DMS114 treated with DMSO at 0.1 percent for 48 hours (cell line): ENCODE measurements at regions not wholly inside any gene's neighbourhood (a gene's known extent, or its start where the extent isn't known, plus 50 kb on each side); places are given as distances from the start of the nearest gene placed in this dataset.
A peak's percentile ranks its signal among the peaks of the same experiment; 100 is the strongest.
"Not testable (repeated sequence)": the region's sequence is repeated elsewhere in the genome, so short reads cannot be mapped to it uniquely, and the experiment has no call there.

Source experiments
- DNase-seq: peaks from one replicate; lab custom pipeline; 2025; ENCODE audit not compliant: unreplicated experiment; lab: John Stamatoyannopoulos, UW

DNA sequence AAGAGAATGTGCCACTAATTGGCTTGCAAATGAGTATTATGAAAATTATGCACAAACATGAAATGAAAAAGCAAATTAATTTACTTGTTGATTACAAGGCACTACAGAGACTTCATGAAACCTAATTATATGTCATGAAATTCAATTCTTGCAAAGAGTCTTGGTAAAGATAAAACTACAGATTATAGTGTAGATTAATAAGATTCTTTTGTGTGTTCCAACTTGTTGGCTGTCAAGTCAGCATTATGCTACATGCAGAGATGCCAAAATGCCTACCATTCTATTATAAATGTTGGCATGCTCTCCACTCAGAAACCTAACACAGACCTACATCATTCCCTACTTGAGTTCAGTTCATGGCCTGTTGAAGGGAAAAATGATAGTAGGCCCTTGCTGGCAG lies 97.2 kb upstream of the KITLG start:
- DNase-seq: no peak

DNA sequence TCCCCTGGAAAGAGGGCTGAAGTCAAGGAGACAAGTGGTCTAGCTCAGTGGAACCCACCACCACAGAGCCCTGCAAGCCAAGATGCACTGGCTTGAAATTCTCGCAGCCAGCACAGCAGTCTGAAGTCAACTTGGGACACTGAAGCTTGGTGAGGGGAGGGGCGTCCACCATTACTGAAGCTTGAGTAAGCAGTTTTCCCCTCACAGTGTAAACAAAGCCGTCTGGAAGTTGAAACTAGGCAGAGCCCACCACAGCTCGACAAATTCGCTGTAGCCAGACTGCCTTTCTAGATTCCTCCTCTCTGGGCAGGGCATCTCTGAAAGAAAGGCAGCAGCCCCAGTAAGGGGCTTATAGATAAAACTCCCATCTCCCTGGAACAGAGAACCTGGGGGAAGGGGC lies 87.3 kb upstream of the KITLG start:
- DNase-seq: not testable (repeated sequence)

DNA sequence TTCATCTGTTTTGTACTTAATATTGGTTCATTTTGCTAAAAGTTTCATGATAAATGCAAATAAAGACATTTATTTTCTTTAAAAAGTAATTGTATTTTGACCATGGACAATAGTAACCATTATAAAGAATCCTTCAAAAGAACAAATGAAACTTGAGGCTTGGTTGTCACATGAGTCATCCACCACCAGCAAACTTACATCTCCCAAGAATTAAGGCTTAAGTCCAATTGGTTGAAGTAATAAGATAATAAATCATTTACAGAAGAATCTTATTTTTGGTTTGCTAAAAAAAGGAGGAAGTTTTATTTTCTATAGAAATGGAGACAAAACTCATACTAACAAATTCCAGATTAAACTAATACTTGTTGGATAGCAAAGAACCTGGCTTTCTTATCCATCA lies 84.8 kb upstream of the KITLG start:
- no peak for DNase-seq

DNA sequence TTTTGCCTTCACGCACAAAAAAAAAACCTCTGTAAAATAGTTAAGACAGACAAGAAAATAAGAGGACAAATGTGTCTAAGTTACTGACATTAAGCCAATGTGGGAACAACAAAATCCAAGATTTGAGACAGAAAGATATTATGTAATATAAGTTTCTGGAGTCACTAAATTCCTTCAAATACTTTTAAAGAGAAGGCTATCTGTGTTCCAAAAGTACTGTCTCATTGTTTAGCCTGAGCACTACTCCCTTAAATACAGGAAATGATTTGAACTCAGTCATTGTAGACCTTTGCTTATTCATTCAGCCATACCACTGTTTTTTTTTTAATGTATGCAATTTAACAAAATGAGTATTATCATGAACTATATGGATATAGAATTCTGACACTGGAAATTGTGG lies 82.7 kb upstream of the KITLG start:
- DNase-seq: no peak

DNA sequence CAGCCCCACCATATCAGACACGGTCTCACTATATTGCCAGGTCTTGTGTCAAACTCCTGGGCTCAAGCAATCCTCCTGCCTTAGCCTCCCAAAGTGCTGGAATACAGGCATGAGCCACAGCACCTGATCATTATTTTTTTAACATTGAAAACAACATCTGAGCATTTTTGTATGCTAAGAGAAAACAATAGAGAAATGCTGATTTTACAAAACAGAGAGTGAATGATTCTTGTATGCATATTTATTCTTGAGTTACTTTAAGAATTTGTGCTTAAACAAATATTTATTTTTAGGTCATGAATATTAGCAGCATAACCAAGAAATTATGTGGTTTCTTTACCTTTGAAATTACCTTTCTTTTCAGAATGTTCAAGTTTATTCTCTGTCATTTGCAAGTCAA lies 81.8 kb upstream of the KITLG start:
- DNase-seq: no peak

DNA sequence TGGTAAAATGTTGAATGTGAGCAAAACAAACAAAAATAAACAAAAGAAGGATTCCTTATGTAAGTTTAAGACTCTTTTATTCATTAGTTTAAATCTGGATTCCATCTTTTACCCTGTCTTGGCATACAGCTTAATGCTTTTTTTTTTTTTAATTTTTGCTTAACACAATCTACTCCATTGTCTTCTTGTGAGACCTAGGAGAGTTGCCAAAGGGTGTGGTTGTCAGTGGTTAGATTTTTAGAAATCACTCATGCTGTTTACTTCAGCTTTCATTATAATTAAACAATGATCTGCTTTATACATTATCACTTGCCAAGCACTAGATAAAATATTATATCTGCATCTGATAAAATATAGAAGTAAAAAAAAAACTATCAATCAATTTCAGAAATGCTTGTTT lies 77.7 kb upstream of the KITLG start:
- DNase-seq: no peak

DNA sequence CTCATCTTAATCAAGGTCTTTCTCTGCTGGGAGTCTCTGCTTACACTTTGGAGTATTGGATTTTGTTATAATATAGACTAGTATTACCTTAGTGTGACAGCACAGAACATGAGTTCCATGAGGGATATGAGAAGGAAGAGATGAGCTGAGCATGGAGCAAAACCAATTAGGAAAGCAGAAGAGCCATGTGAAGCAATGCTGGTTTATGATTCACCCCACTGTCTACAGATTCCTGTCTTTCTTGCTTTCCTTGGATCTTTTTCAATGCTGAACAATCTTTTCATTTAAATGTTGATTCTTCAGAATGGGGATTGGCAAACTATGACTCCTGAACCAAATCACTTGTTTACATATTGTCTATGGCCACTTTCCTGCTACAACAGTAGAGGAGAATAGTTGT lies 70.4 kb upstream of the KITLG start:
- no peak for DNase-seq

DNA sequence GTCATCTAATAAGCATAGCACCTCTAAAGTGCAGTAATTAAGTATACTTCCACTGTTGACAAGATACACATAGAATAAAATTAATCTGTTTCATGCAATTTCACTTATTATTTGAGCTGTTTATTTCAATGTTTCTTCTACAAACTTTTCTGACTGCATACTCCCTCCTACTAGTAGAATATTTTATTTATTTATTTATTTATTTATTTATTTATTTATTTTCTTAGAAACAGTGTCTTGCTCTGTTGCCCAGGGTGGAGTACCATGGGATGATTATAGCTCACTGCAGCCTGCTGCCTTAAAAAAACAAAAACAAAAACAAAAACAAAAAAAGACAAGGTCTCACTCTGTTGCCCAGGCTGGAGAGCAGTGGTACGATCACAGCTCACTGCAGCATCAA lies 68.4 kb upstream of the KITLG start:
- DNase-seq: no peak

DNA sequence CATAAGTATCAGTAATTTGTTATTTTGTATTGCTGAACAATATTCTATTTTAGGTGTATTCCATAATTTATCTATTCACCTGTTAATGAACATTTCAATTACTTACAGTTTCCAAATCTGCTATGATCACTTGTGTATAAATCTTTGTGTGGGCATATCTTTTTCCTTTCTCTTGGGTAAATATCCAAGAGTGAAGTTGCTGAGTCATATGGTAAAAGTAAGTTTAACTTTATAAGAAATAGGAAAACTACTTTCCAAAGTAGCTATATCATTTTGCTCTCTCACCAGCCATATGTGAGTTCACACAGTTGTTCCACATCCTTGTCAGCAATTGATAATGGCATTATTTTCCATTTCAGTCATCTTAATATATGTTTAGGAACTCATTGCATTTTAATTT lies 66.6 kb upstream of the KITLG start:
- DNase-seq: no peak

DNA sequence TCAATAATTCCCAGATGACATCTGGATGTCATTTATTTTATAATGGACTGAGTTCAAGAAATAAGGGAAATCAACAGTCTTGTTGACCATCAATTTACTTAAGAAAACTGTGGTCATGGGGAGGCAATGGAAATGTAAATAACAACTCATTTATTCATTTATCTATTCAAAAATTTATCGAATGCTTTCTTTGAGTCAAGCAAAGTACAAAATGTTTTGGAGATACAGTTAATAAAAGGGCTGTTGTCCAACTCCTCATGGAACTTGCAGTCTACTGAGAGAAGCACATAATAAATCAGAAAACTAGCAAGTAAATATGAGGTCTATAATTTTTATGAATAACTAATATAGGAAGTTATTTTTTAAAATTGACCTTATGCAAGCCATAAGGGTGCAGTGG lies 65.5 kb upstream of the KITLG start:
- no peak for DNase-seq

DNA sequence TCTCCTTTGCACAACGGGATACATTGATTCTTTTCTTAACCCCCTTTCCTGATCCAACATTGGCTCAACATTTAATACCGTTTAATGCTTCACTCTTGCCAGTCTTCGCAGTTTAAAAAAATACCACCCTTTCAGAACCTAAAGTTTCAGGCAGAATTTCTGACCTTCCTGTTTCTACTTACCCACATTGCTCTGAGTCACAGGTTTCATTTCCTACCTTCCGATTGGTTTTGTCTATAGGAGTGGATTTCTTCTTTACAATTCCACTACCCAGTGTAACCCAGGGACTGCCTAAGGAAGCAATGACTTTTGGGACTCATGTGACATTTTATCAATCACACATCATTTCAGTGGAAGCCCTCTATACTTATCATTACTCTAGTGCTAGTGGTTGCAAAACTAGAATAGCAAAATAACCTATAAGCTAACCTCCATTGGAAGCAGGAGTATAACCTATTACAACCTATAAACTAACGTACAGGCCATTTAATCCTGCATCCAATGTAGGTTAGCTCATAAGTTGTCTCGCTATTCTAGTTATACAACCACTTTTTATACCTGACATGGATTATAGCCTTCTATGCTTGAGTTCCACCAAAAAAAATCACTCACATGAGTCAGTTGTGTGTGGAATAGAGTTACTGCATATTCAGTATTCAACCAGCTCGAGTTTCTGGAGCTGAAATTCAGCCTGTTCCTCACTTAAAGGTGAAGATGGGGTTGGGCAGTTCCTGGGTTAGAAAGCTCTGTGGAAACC lies 64.9 kb upstream of the KITLG start:
- DNase-seq: no peak

DNA sequence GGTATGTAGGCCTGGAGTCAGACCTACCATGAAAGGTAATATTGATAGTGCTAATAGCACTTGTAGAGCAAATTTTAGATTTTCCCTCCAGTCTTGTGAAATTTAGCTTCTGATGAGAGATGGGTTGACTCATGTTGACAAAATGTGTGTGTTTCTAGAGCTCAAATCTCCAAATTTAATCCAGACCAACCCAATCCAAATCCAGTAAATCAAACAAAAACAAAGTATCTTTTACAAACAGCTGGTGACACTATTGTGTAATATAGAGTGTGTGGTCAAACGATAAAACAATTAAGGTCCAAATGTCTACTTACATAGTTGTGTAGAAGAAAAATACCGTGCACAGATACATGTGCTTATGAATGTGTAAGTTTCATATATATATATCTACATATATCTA lies 63.4 kb upstream of the KITLG start:
- DNase-seq: no peak

DNA sequence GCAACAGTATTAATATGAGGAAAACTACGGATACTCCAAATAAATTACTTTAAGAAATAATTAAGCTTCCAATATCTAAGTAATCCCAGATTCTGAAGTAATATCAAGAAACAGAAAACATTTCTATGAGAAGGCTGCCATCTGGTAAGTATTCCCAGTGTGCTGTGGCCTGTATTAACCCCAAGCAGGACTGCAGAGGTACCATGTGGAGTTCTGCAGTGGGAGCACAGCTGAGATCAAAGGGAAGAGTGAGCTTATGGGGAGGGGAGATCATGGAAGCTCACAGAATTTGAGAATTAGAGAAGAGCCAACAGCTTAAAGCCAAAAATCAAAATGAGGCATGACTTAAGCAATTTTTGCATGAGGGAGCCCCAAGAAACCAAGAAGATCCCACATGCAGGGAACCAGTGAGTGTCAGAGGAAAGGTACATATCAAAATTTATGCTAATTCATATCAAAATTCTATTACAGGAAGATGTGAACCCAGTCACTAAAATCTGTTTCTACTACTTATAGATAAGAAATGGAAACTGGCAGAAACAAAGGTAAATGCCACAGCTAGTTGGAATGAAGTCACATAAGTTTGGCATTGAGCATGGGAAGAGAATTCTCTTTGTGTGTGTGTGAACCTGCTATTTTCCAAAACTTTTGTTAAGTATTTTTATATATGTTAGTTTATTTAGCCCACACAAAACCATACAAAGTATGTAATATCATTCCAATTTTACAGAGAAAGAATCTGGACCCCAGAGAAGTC lies 62.6 kb upstream of the KITLG start:
- no peak for DNase-seq

DNA sequence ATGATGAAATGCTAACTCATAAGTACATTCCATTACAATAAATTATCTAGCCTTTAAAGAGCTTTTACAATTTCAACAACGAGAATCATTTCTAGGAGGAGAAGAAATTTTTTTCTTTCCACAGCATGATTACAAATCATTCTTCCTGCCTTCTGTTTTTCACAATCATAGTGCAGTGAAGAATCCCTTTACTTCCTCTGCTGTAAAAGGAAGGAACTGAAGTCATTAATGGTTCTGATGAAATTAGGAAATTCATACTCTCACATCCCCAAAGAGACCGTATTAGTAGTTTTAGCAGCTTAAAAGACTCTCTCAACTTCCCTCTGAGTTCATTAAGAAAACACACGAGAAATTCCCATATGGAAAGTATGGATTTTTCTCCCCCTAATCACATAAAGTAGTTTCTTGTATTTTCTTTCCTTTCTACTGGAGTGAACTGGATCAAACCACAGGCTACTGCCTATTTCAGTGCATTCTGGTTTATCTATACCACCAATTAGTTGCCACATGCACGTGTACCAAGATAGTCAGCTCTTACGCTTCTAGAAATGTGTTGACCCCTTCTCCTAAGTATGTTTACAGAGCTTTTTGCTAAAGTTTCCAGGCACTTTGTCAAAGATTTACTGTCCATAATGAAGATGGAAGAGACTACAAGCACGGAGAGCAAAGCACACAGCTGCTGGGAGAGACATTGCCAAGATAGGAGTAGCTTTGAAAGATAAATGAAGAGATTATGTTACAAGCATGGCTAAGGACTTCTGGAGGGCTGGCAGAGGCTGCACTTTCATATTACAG lies 58.9 kb upstream of the KITLG start:
- no peak for DNase-seq

DNA sequence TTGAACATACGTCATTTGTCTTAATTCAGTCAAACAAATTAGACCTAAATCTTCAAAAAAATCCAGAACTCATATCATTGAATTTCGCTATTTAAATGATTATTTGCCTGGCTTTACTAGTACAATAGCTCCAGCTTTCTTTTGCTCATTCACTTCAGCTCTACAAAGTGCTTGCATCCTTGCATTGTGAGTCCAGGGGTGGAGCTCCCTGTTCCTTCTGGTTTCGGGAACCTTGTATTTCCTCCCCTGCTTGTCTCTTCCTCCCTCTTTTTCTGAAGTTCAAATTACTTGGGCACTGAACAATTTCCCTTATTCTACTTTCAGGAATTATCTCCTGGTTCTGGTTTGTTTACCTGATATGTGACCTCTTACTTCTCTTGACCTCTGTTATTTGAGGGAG lies 58.1 kb upstream of the KITLG start:
- no peak for DNase-seq

DNA sequence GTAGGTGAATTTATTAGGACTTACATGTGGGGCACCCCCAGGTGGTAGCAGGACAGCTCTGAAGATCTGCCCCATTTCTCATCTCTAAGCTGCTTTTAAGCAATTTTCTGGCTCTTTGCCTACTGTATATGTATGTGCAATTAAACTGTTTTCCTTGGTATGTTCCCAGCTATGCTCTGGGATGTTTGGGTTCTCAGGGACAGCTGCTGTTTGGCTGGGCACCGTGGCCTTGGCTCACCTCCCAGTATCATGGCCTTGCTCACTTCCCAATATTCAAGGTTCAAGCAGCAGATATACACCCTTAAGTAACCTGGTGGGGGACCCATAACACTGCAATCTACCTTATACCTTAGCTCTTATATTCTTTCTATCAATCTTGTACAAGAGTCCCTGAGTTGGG lies 53.7 kb upstream of the KITLG start:
- no peak for DNase-seq

DNA sequence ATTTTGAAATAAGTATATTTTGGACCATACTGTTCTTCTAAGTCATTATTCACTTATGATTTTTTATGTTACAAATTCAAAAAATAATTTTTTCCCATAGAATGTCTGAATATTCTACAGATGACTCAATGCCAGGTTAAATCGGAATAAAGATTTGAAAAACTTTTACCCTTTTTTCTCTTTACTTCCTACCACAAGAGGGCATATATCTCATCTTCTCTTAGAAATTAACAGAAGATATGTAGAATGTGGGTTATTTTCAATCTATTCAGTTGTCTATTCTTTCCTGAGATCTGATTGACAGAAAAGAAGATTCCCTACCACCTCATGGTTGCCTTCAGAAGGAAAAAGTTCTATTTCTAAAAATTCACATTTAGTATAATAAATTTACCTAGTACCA lies 53.0 kb upstream of the KITLG start:
- peak; percentile 23 for DNase-seq

DNA sequence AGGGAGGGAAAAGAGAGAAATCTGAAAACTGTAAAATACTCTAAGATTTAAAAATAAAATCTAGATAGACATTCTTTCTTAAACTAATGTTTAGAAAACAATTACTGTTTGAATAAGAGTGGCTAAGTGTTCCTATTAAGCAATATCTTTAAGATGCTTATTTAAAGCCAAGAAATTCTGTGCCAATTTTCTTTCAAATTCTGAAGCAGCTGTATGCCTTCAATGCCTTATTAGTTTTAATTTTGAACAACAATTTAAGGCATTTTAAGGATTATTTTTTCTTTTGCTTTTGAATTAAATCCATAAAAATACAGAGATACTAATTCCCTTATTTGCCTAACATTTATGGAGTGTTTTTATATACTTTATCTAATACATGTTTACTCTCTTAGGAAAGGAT lies 50.3 kb upstream of the KITLG start:
- no peak for DNase-seq
